Islet of Langerhans (tissue), 1 donor: ENCODE measurements at regions not wholly inside any gene's neighbourhood (a gene's known extent, or its start where the extent isn't known, plus 50 kb on each side); places are given as distances from the start of the nearest gene placed in this dataset.

Experiments used
- FAIRE-seq: peaks from one replicate; lab custom pipeline; 2011; peaks lifted over from hg19 to GRCh38; lab: Jason Lieb, UNC

DNA sequence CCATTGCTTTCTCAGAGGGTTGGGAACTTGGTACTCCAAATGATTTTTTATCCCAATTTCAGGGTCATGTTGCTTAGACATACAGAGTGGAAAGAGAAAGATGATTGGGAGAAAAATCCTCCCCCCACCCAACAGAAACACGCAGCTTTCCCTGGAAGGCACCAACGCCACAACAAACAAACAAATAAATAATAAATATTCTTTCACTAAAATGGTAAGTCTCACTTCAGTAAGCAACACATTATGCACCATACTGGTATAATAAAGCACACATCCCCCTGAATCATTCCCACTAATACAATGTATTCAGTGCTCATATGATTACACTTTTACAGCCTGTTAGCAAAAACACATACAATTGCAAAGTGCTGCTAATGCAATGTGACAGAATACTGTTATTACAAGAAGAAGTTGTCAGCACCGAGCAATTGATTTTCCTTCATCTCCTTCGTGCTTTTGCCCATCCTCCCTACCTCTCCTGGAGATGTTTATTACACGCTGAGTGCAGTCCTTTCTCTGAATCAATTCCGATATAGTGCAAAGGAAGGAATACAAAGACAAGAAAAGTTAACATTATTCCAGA lies 359.9 kb downstream of the TXNL1 start:
- no peak for FAIRE-seq

GRCh38 chr18:56276466-56276865 lies 361.9 kb downstream of the TXNL1 start:
- FAIRE-seq = no peak

DNA sequence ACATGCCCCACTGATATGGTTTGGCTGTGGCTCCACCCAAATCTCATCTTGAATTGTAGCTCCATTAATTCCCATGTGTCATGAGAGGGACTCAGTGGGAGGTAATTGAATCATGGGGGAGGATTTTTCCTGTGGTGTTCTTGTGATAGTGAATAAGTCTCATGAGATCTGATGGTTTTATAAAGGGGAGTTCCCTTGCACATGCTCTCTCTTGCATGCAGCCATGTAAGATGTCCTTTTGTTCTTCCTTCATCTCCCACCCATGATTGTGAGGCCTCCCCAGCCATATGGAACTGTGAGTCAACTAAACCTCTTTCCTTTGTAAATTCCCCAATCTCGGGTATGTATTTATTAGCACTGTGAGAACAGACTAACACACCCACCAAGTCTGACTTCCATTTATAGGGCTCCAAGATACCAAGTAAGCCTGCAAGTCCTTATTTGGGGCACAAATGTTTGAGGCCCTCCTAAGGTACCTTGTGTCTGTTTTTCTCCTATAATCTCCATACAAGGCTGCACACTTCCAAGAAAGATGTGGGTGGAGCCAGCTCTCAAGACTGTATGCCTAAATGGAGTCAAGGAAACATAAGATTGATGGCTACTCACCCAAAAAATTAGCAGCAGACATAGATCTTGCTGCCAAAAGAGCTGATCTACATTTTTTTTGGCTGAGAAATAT lies 364.7 kb downstream of the TXNL1 start:
- FAIRE-seq = no peak

- FAIRE-seq = no peak
Observed at GRCh38 chr18:56270671-56271250, 367.6 kb downstream of the TXNL1 start.

DNA sequence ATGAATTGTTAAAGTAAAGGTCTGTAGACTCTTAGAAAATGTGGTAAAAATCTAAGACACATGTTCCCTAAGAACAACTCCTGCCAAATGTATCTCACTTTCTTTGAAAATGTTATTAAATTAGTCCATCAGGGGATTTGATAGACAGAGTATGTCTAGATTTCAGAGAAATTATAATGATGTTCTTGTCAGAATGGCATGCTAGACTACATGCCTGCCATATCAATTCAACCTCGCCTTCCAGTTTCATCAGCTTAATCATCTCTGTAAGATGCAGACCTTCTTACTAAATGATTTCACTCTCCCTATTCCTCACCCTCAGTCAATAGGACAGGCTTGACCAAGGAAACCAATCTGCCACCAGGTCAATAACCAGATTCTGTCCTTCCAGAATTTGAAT lies 368.4 kb downstream of the TXNL1 start:
- FAIRE-seq = no peak

DNA sequence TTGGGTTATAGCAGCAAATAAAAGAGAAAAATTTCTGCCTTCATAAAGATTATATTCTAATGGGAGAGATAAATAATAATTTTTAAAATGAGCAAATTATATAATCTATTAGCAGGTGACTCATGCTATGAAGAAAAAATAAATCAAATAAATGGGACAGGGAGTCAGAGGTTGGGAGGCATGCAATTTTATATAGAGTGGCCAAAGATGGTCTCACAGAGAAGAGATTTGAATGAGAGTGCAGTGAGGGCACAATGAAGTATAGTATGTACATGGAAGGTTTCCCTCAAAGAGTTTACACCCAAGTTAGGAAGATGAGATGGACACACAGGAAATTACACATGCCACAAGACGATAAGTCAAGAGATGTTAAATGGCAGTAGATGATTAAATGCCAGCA lies 369.4 kb downstream of the TXNL1 start:
- FAIRE-seq = no peak

DNA sequence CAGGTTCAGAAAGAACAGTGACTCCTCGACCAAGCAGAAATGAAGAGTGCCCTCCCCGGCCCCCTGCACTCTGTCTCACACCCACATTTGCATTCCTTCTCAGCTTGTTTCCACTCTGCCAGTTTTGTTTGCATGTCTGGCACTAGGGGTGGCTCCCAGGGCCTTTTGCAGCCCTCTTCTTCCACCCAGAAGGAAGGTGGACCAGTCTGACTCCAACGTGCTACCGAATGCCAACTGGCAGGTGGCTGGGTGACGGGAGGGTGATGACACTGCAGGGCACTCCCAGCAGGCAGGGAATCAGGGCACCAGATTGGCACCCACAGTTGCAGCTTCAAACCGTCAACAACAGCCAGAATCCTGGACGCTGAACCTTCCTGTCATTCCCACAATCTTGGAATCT lies 371.1 kb downstream of the TXNL1 start:
- no peak for FAIRE-seq

GRCh38 chr18:56258178-56258577 lies 380.2 kb downstream of the TXNL1 start:
- no peak for FAIRE-seq

GRCh38 chr18:56257205-56257604 lies 381.2 kb downstream of the TXNL1 start:
- no peak for FAIRE-seq

DNA sequence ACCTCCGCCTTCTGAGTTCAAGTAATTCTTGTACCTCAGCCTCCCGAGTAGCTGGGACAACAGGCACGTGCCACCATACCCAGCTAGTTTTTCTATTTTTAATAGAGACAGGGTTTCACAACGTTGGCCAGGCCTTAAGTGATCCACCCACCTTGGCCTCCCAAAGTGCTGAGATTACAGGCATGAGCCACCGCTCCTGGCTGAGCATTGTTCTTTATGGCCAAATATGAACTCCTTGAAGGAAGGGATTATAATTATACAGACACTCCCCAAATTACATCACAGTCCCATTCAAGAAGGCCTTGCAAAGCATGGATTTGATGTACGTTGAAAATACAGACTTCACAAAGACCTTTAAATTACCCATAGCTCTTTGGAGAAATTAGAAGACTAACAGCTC lies 381.7 kb downstream of the TXNL1 start:
- FAIRE-seq = no peak

DNA sequence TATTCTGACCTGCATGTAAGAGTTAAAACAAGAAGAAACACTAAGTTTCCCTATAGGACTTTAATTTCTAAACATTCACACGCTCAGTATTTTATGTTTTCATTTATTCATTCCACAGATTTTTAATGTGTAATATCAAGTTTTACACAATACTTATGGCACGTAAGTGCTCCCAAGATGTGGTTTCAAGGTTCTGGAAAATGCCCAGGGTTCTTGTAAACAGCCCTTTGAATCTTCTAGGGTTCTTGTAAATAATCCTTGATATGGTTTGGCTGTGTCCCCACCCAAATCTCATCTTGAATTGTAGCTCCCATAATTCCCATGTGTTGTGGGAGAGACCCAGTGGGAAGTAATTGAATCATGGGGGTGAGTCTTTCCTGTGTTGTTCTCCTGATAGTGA lies 383.0 kb downstream of the TXNL1 start:
- FAIRE-seq = no peak

DNA sequence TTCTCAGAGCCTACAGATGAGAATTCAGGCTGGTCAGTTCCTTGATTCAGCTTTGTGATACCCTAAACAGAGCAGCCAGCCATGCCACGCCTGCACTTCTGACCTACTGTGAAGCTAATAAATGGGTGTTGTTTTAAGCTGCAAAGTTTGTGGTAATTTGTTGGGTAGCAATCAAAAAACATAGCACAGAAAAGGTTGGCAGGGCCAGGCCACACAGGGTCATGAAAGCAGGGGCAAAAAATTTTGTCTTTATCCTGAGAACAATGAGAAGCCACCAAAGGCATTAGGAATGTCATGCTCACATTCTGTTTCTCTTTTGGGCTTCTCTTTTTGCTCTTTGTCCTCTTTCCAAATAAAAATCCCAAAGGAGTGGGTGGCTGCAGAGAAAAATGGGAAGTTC lies 385.9 kb downstream of the TXNL1 start:
- FAIRE-seq = no peak

DNA sequence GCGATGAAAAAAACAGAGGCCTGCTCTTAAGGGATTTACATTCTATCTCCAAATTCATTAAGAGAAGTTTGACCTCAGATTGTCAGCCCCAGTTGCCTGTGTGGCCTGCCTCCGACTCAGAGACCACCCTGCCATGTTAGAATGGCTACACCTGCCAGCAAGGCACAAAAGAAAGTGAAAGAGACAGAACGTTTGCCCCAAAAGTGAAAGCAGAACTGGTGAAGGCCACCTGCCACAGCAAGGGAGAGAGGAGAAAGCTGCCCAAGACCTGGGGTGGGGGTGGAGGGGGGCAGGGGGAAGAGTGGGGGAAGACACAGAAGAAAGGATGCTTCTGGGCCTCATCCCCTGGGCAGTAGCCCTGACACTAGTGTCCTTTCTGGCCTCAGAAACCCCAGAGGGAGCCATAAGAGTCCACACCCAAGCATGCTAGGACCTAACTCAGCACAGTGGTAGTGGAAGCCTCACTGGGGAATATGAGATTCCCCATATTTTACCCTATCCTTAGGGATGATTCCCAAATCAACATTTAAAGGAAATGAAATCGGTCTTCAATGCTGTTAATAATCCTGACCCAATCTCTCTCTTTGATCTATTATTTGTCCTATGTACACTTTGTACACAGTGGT lies 389.7 kb downstream of the TXNL1 start:
- no peak for FAIRE-seq

GRCh38 chr18:56246916-56247315 lies 391.5 kb downstream of the TXNL1 start:
- no peak for FAIRE-seq

GRCh38 chr18:56245866-56246580 lies 392.4 kb downstream of the TXNL1 start:
- no peak for FAIRE-seq

DNA sequence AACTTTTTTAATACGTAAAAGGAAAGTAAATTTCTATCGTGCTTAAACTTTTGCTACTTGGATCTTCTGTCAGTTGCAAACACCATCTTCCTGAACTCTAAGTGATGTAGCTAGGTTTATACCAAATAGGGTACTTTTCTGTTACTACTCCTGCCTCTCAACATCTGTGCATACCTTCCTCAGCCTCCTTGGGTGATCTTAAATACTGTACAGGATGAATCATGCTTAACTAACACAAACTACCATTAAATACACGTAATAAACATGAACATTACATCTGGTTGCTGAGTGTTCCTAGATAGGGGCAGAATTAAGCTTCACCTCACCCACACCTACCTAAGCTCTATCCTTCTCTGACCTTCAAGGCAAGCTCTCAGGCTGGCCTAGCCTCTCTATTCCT lies 398.0 kb downstream of the TXNL1 start:
- no peak for FAIRE-seq

GRCh38 chr18:56238576-56238975 lies 399.8 kb downstream of the TXNL1 start:
- FAIRE-seq = no peak

DNA sequence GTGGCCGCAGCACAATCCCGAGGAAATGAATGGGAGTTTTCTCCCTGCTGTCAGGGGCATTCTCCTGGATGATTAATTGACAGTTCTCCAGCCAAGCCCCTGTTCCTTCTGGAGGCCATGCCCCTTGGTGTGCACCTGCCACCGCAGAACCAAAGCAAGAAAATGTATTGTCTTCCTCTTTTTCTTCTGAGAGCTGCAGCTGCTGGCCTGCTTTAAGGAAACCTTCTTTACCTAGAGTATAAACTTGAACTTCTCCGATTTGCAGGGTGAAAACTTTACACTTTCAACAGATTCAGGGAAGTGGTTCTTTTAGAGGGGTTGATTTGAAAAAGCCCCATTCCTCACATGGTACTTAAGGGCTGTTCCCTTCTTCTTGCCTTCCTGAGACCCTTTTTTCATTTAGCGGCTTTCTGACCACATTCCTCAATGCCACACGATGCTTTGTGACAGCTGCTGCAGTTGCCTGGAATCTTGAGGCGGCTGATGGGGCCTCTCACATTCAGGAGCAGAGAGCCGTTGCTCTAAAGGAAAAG lies 402.8 kb downstream of the TXNL1 start:
- FAIRE-seq = no peak

GRCh38 chr18:56235071-56235470 lies 403.3 kb downstream of the TXNL1 start:
- FAIRE-seq = no peak

- FAIRE-seq = no peak
Observed at GRCh38 chr18:56233595-56233994, 404.8 kb downstream of the TXNL1 start.

GRCh38 chr18:56226025-56226424 lies 412.4 kb downstream of the TXNL1 start:
- FAIRE-seq = no peak

- no peak for FAIRE-seq
Observed at GRCh38 chr18:56224669-56225561, 413.5 kb downstream of the TXNL1 start.
